Smooth muscle cell (in vitro differentiated cells): ENCODE measurements at regions not wholly inside any gene's neighbourhood (a gene's known extent, or its start where the extent isn't known, plus 50 kb on each side); places are given as distances from the start of the nearest gene placed in this dataset.

Experiments used
- DNase-seq: peaks from one replicate; lab custom pipeline; 2025; ENCODE audit not compliant: unreplicated experiment; lab: John Stamatoyannopoulos, UW
- H2AFZ ChIP-seq: fragments of 200-600 bp; sonication (generic); 2 replicates; pipeline ENCODE4 v1.6.0; 2016; ENCODE audit warnings: antibody characterized with exemption, low read depth, mild to moderate bottlenecking
- H3F3A ChIP-seq: fragments of 200-600 bp; sonication (generic); 2 replicates; pipeline ENCODE4 v1.6.0; 2017; ENCODE audit warnings: antibody characterized with exemption, low read depth
- H3K27ac ChIP-seq: fragments of 200-600 bp; sonication (generic); 2 replicates; pipeline ENCODE4 v1.5.1; 2016; ENCODE audit warnings: low read depth, mild to moderate bottlenecking
- H3K27me3 ChIP-seq: fragments of 200-600 bp; sonication (generic); 2 replicates; pipeline ENCODE4 v1.6.1; 2016; ENCODE audit warnings: low read depth, mild to moderate bottlenecking
- H3K36me3 ChIP-seq: fragments of 200-600 bp; sonication (generic); 2 replicates; pipeline ENCODE4 v1.5.1; 2016; ENCODE audit warnings: low read depth
- H3K4me1 ChIP-seq: fragments of 200-600 bp; sonication (generic); 2 replicates; pipeline ENCODE4 v1.5.1; 2016; ENCODE audit warnings: low read depth
- H3K4me2 ChIP-seq: fragments of 200-600 bp; sonication (generic); 2 replicates; pipeline ENCODE4 v1.6.0; 2016; ENCODE audit warnings: mild to moderate bottlenecking
- H3K4me3 ChIP-seq: fragments of 200-600 bp; sonication (generic); 2 replicates; pipeline ENCODE4 v1.5.1; 2016; ENCODE audit warnings: mild to moderate bottlenecking
- H3K79me2 ChIP-seq: fragments of 200-600 bp; sonication (generic); 2 replicates; pipeline ENCODE4 v1.6.0; 2016; ENCODE audit warnings: low read depth, mild to moderate bottlenecking
- H3K9ac ChIP-seq: fragments of 200-600 bp; sonication (generic); 2 replicates; pipeline ENCODE4 v1.6.0; 2016; ENCODE audit warnings: low read depth
- H3K9me3 ChIP-seq: fragments of 200-600 bp; sonication (generic); replicated peaks from 2 replicates; pipeline ENCODE4 v1.5.1; 2016; ENCODE audit warnings: low read depth
- H4K20me1 ChIP-seq: fragments of 200-600 bp; sonication (generic); 2 replicates; pipeline ENCODE4 v1.6.0; 2016; ENCODE audit warnings: low read depth
- CTCF ChIP-seq: fragments of 200-600 bp; sonication (generic); IDR thresholded peaks from 2 replicates; pipeline ENCODE4 v1.5.1; 2017; ENCODE audit warnings: borderline replicate concordance, mild to moderate bottlenecking, antibody characterized with exemption; ENCODE audit not compliant: insufficient read depth, poor library complexity, severe bottlenecking
- WGBS: methylation state at CpG from one replicate; pipeline ENCODE4 v1.1.7; 2016; ENCODE audit warnings: low lambda C conversion rate; 5-methylcytosine and 5-hydroxymethylcytosine counted together

GRCh38 chr16:60013076-60013475 is 1279.0 kb upstream of the GOT2 start:
- H3K9ac ChIP-seq, result no peak overlapping the region
- H3K9me3 ChIP-seq, result no peaks in the 10 kb centered on the region
- no peaks in the 10 kb centered on the region for H3K4me1 ChIP-seq
- no peak overlapping the region for H3K4me3 ChIP-seq
- no peak overlapping the region for H3K27ac ChIP-seq
- no peaks in the 10 kb centered on the region for H4K20me1 ChIP-seq
- DNase-seq, result no peak
- no peaks in the 10 kb centered on the region for H3K79me2 ChIP-seq
- H3F3A ChIP-seq, result no peaks in the 10 kb centered on the region
- 95% methylated on average over 8 of the region's 8 CpGs for WGBS
- H2AFZ ChIP-seq, result no peak overlapping the region
- H3K36me3 ChIP-seq, result no peaks in the 10 kb centered on the region
- no peak for TF ChIP-seq CTCF
- H3K4me2 ChIP-seq, result no peak overlapping the region
- H3K27me3 ChIP-seq, result no peaks in the 10 kb centered on the region

GRCh38 chr16:60001523-60001922 is 1267.4 kb upstream of the GOT2 start:
- Histone ChIP-seq H3K9me3 (no peaks in the 10 kb centered on the region), H3K79me2 (no peaks in the 10 kb centered on the region), H3K4me3 (no peak overlapping the region), H2AFZ (no peak overlapping the region), H4K20me1 (no peaks in the 10 kb centered on the region), H3K4me1 (no peaks in the 10 kb centered on the region), H3F3A (no peaks in the 10 kb centered on the region), H3K9ac (no peak overlapping the region), H3K4me2 (no peak overlapping the region), H3K27me3 (no peaks in the 10 kb centered on the region), H3K36me3 (no peaks in the 10 kb centered on the region), H3K27ac (no peak overlapping the region)
- no peak for DNase-seq
- no peak for TF ChIP-seq CTCF
- WGBS, result 83% methylated on average over 3 of the region's 3 CpGs

GRCh38 chr16:59997706-59998105 is 1263.6 kb upstream of the GOT2 start:
- H3F3A ChIP-seq, result no peaks in the 10 kb centered on the region
- H3K4me1 ChIP-seq, result no peaks in the 10 kb centered on the region
- no peak overlapping the region for H2AFZ ChIP-seq
- no peaks in the 10 kb centered on the region for H3K27me3 ChIP-seq
- 95% methylated on average over 4 of the region's 4 CpGs for WGBS
- H3K4me2 ChIP-seq, result no peak overlapping the region
- H3K9ac ChIP-seq, result no peak overlapping the region
- no peak overlapping the region for H3K27ac ChIP-seq
- no peaks in the 10 kb centered on the region for H3K36me3 ChIP-seq
- no peak for TF ChIP-seq CTCF
- DNase-seq, result no peak
- H3K79me2 ChIP-seq, result no peaks in the 10 kb centered on the region
- no peaks in the 10 kb centered on the region for H3K9me3 ChIP-seq
- H4K20me1 ChIP-seq, result no peaks in the 10 kb centered on the region
- H3K4me3 ChIP-seq, result no peak overlapping the region

- no peak for TF ChIP-seq CTCF
- WGBS, result 77% methylated on average over 10 of the region's 10 CpGs
- no peak for DNase-seq
Measured at GRCh38 chr16:59993101-59993500, 1259.0 kb upstream of the GOT2 start.

More at GRCh38 chr16:59993101-59993500, 1259.0 kb upstream of the GOT2 start:
- no peak overlapping the region for H2AFZ ChIP-seq
- H3K9me3 ChIP-seq, result no peaks in the 10 kb centered on the region
- no peaks in the 10 kb centered on the region for H3K79me2 ChIP-seq
- no peak overlapping the region for H3K4me3 ChIP-seq
- no peaks in the 10 kb centered on the region for H3K4me1 ChIP-seq
- H3K9ac ChIP-seq, result no peak overlapping the region
- H3K27ac ChIP-seq, result no peak overlapping the region
- H3K36me3 ChIP-seq, result no peaks in the 10 kb centered on the region
- H3K4me2 ChIP-seq, result no peak overlapping the region
- no peaks in the 10 kb centered on the region for H3K27me3 ChIP-seq
- H4K20me1 ChIP-seq, result no peaks in the 10 kb centered on the region
- no peaks in the 10 kb centered on the region for H3F3A ChIP-seq
